ENCODE measurements at regions not wholly inside any gene's neighbourhood (a gene's known extent, or its start where the extent isn't known, plus 50 kb on each side); places are given as distances from the start of the nearest gene placed in this dataset.

- Histone ChIP-seq H3K36me3 (ENCODE audit: insufficient read depth, low read length) (no peaks in the 10 kb centered on the region), H4K20me1 (ENCODE audit: insufficient read depth, low read length) (no peaks in the 10 kb centered on the region), H3K27me3 (ENCODE audit: insufficient read depth, low read length) (no peaks in the 10 kb centered on the region), H2AFZ (ENCODE audit: low read length) (no peak overlapping the region), H3K27ac (ENCODE audit: low read depth, low read length) (no peak overlapping the region), H3K79me2 (ENCODE audit: insufficient read depth, low read length) (no peaks in the 10 kb centered on the region), H3K4me1 (ENCODE audit: insufficient read depth, low read length) (no peaks in the 10 kb centered on the region), H3K9me3 (ENCODE audit: low read depth, low read length) (peaks cover 3% of the 10 kb centered on the region), H3K4me2 (ENCODE audit: insufficient read depth, low read length) (no peak overlapping the region), H3K4me3 (ENCODE audit: insufficient read depth, low read length) (no peak overlapping the region)
- DNase-seq (ENCODE audit: insufficient read length, low spot score, missing footprints) = no peak
- TF ChIP-seq CTCF (IDR thresholded peaks at IDR 0.05; ENCODE audit: extremely low read depth, low read depth, low read length) = no peak
These were observed 282.9 kb upstream of the PCDH7 start for GRCh38 chr4:30437316-30437715.

DNA sequence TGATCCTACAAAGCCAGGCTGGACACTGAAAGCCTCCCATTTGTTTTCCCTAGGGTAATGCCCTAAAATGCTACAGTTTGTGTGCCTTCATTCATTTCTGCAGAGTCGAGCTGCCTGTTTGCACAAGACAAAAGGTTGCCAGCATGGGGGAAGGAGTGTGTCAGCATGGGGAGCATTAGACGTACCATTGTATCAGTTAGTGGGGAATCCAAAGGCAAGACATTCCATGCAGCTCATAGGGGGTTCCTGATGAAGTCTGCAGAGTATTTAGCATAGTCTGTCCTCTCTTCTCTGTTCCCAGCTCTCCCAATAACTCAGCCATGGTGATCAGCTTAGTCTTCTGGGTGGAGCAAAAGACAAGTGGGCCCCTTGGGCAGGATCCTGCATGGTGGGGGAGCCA is 276.9 kb upstream of the PCDH7 start:
- H3K27ac ChIP-seq (ENCODE audit: low read depth, low read length) = no peak overlapping the region
- TF ChIP-seq CTCF (IDR thresholded peaks at IDR 0.05; ENCODE audit: extremely low read depth, low read depth, low read length) = no peak

GRCh38 chr4:30450474-30450873 is 269.7 kb upstream of the PCDH7 start:
- H4K20me1 ChIP-seq (ENCODE audit: insufficient read depth, low read length) = no peaks in the 10 kb centered on the region

More for the DNA sequence above, 276.9 kb upstream of the PCDH7 start:
- no peaks in the 10 kb centered on the region for H3K27me3 ChIP-seq (ENCODE audit: insufficient read depth, low read length)
- H3K4me3 ChIP-seq (ENCODE audit: insufficient read depth, low read length) = no peak overlapping the region
- H2AFZ ChIP-seq (ENCODE audit: low read length) = no peak overlapping the region
- H3K9me3 ChIP-seq (ENCODE audit: low read depth, low read length) = peaks cover 3% of the 10 kb centered on the region
- no peaks in the 10 kb centered on the region for H3K36me3 ChIP-seq (ENCODE audit: insufficient read depth, low read length)
- no peaks in the 10 kb centered on the region for H4K20me1 ChIP-seq (ENCODE audit: insufficient read depth, low read length)
- H3K4me1 ChIP-seq (ENCODE audit: insufficient read depth, low read length) = no peaks in the 10 kb centered on the region
- DNase-seq (ENCODE audit: insufficient read length, low spot score, missing footprints) = no peak
- no peaks in the 10 kb centered on the region for H3K79me2 ChIP-seq (ENCODE audit: insufficient read depth, low read length)
- no peak overlapping the region for H3K4me2 ChIP-seq (ENCODE audit: insufficient read depth, low read length)

DNA sequence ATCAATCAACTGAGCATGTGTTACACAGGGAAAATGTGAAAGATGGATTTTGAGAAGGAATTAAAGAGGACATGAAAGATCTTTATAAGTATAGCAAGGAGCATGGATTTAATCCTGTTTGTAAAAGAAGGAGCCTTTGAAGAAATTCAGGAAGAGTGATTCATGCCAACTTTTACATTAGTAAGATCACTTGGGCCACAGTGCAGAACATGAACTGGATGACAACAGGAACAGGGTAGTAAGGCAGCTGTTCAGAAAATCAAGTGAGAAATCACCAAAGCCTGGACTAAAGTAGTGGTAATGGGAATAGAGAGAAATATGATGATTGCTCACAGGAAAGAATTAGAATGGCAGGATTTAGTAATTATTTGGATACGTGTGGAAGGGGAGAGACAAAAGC is 265.7 kb upstream of the PCDH7 start:
- no peaks in the 10 kb centered on the region for H3K27me3 ChIP-seq (ENCODE audit: insufficient read depth, low read length)
- H3K79me2 ChIP-seq (ENCODE audit: insufficient read depth, low read length) = no peaks in the 10 kb centered on the region
- no peaks in the 10 kb centered on the region for H4K20me1 ChIP-seq (ENCODE audit: insufficient read depth, low read length)
- no peak for TF ChIP-seq CTCF (IDR thresholded peaks at IDR 0.05; ENCODE audit: extremely low read depth, low read depth, low read length)
- no peak overlapping the region for H3K4me2 ChIP-seq (ENCODE audit: insufficient read depth, low read length)
- no peak overlapping the region for H3K27ac ChIP-seq (ENCODE audit: low read depth, low read length)
- H3K4me1 ChIP-seq (ENCODE audit: insufficient read depth, low read length) = no peaks in the 10 kb centered on the region
- H3K9me3 ChIP-seq (ENCODE audit: low read depth, low read length) = no peaks in the 10 kb centered on the region
- no peak overlapping the region for H2AFZ ChIP-seq (ENCODE audit: low read length)
- H3K36me3 ChIP-seq (ENCODE audit: insufficient read depth, low read length) = no peaks in the 10 kb centered on the region
- no peak for DNase-seq (ENCODE audit: insufficient read length, low spot score, missing footprints)
- no peak overlapping the region for H3K4me3 ChIP-seq (ENCODE audit: insufficient read depth, low read length)

More at GRCh38 chr4:30450474-30450873, 269.7 kb upstream of the PCDH7 start:
- H2AFZ ChIP-seq (ENCODE audit: low read length) = no peak overlapping the region
- H3K9me3 ChIP-seq (ENCODE audit: low read depth, low read length) = no peaks in the 10 kb centered on the region
- no peak for TF ChIP-seq CTCF (IDR thresholded peaks at IDR 0.05; ENCODE audit: extremely low read depth, low read depth, low read length)
- no peaks in the 10 kb centered on the region for H3K27me3 ChIP-seq (ENCODE audit: insufficient read depth, low read length)
- no peaks in the 10 kb centered on the region for H3K79me2 ChIP-seq (ENCODE audit: insufficient read depth, low read length)
- no peak overlapping the region for H3K27ac ChIP-seq (ENCODE audit: low read depth, low read length)
- no peak overlapping the region for H3K4me2 ChIP-seq (ENCODE audit: insufficient read depth, low read length)
- no peak overlapping the region for H3K4me3 ChIP-seq (ENCODE audit: insufficient read depth, low read length)
- DNase-seq (ENCODE audit: insufficient read length, low spot score, missing footprints) = no peak
- no peaks in the 10 kb centered on the region for H3K36me3 ChIP-seq (ENCODE audit: insufficient read depth, low read length)
- no peaks in the 10 kb centered on the region for H3K4me1 ChIP-seq (ENCODE audit: insufficient read depth, low read length)
